ENCODE measurements at regions not wholly inside any gene's neighbourhood (a gene's known extent, or its start where the extent isn't known, plus 50 kb on each side); places are given as distances from the start of the nearest gene placed in this dataset.

- TF ChIP-seq POLR2AphosphoS5 (IDR thresholded peaks at IDR 0.05) (no peak), REST (IDR thresholded peaks at IDR 0.05; ENCODE audit: borderline replicate concordance) (no peak), EZH2 (IDR thresholded peaks at IDR 0.05; ENCODE audit: borderline replicate concordance, insufficient read depth, low read length, poor library complexity, severe bottlenecking) (no peak), TAF1 (IDR thresholded peaks at IDR 0.05; ENCODE audit: low read depth) (no peak), MXI1 (conservative IDR thresholded peaks at IDR 0.05; ENCODE audit: poor library complexity, severe bottlenecking) (no peak), RAD21 (conservative IDR thresholded peaks at IDR 0.05) (no peak), CTCF (IDR thresholded peaks at IDR 0.05; ENCODE audit: poor library complexity, severe bottlenecking) (no peak), SMC3 (conservative IDR thresholded peaks at IDR 0.05; ENCODE audit: poor library complexity) (no peak), EP300 (conservative IDR thresholded peaks at IDR 0.05; ENCODE audit: poor library complexity, severe bottlenecking) (no peak)
- no peak overlapping the region for H3K27ac ChIP-seq (ENCODE audit: low read length)
- H3K36me3 ChIP-seq (ENCODE audit: insufficient read depth, low read length) = no peaks in the 10 kb centered on the region
- no peaks in the 10 kb centered on the region for H3K79me2 ChIP-seq (replicated peaks; ENCODE audit: insufficient read depth, low read length)
- no peaks in the 10 kb centered on the region for H3F3A ChIP-seq (ENCODE audit: insufficient read depth, low read length, poor library complexity, severe bottlenecking)
- H3K9me2 ChIP-seq (ENCODE audit: insufficient read depth, low read length) = no peaks in the 10 kb centered on the region
- no peak overlapping the region for H2AFZ ChIP-seq (ENCODE audit: low read depth, low read length)
- no peaks in the 10 kb centered on the region for H3K9me3 ChIP-seq (ENCODE audit: low read length)
- no peak overlapping the region for H3K4me2 ChIP-seq (ENCODE audit: low read length)
- no peak overlapping the region for H3K4me3 ChIP-seq (ENCODE audit: low read length)
- H4K20me1 ChIP-seq (ENCODE audit: insufficient read depth) = no peaks in the 10 kb centered on the region
- H3K9ac ChIP-seq (ENCODE audit: low read length) = no peak overlapping the region
- no peaks in the 10 kb centered on the region for H3K27me3 ChIP-seq (ENCODE audit: insufficient read depth, low read depth, low read length)
Observed at GRCh38 chr3:167188592-167188991, 191.5 kb downstream of the ZBBX start.

GRCh38 chr3:167187221-167187620 lies 192.9 kb downstream of the ZBBX start:
- Histone ChIP-seq H3K36me3 (ENCODE audit: insufficient read depth, low read length) (no peaks in the 10 kb centered on the region), H3K27me3 (ENCODE audit: insufficient read depth, low read depth, low read length) (no peaks in the 10 kb centered on the region), H3K4me2 (ENCODE audit: low read length) (no peak overlapping the region), H2AFZ (ENCODE audit: low read depth, low read length) (no peak overlapping the region), H3K4me3 (ENCODE audit: low read length) (no peak overlapping the region), H3F3A (ENCODE audit: insufficient read depth, low read length, poor library complexity, severe bottlenecking) (no peaks in the 10 kb centered on the region), H3K9ac (ENCODE audit: low read length) (no peak overlapping the region), H4K20me1 (ENCODE audit: insufficient read depth) (no peaks in the 10 kb centered on the region), H3K79me2 (replicated peaks; ENCODE audit: insufficient read depth, low read length) (no peaks in the 10 kb centered on the region), H3K9me2 (ENCODE audit: insufficient read depth, low read length) (no peaks in the 10 kb centered on the region), H3K27ac (ENCODE audit: low read length) (no peak overlapping the region), H3K9me3 (ENCODE audit: low read length) (no peaks in the 10 kb centered on the region)
- TF ChIP-seq CTCF (IDR thresholded peaks at IDR 0.05; ENCODE audit: poor library complexity, severe bottlenecking) (no peak), EP300 (conservative IDR thresholded peaks at IDR 0.05; ENCODE audit: poor library complexity, severe bottlenecking) (peak; percentile 35)

Data from neural cell (in vitro differentiated cells).